ENCODE measurements at regions not wholly inside any gene's neighbourhood (a gene's known extent, or its start where the extent isn't known, plus 50 kb on each side); places are given as distances from the start of the nearest gene placed in this dataset.

DNA sequence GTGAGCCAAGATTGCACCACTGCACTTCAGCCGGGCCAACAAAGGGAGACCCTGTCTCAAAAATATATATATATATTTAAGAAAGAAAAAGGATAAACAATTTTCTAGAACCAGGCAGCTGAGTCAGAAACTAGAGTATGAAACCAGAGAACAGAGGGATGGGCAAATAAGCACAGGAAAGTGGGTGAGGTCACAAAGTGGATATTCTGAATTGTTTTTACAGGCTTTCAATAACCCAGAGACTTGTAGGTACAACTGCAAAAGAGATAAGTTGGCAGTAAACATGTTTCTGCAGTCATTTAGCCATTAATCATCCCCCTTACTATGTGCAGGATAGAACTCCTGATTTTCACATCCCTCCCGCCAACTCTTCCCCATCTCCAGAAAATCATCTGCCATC is 94.2 kb downstream of the BTG1 start:
- Histone ChIP-seq H3K27me3 (ENCODE audit: control insufficient read depth, insufficient read depth, low read length) (no peaks in the 10 kb centered on the region), H3K9me3 (ENCODE audit: control insufficient read depth, insufficient read depth, low read depth, low read length) (no peaks in the 10 kb centered on the region), H3K4me3 (ENCODE audit: low read depth in 2 of 2, low read length in 2 of 2) (no peak overlapping the region), H3K4me1 (ENCODE audit: control insufficient read depth, insufficient read depth, low read length) (no peaks in the 10 kb centered on the region), H3K36me3 (ENCODE audit: control insufficient read depth, insufficient read depth, low read length) (no peaks in the 10 kb centered on the region), H3K27ac (ENCODE audit: low read length) (no peak overlapping the region)
- ATAC-seq (no peak), DNase-seq (ENCODE audit: low read depth, low spot score) (no peak)
- in situ Hi-C loops (cut with HindIII; ENCODE audit: low pct_unique_long_range_greater_than_20kb, low sequenced_read_pairs) (no loop called here), intact Hi-C loops (cut with micrococcal nuclease; ENCODE audit: unreplicated experiment) (no loop called here)
- ChIA-PET POLR2A (no interaction called here), CTCF (no interaction called here)
- TF ChIP-seq, protein P1, sequence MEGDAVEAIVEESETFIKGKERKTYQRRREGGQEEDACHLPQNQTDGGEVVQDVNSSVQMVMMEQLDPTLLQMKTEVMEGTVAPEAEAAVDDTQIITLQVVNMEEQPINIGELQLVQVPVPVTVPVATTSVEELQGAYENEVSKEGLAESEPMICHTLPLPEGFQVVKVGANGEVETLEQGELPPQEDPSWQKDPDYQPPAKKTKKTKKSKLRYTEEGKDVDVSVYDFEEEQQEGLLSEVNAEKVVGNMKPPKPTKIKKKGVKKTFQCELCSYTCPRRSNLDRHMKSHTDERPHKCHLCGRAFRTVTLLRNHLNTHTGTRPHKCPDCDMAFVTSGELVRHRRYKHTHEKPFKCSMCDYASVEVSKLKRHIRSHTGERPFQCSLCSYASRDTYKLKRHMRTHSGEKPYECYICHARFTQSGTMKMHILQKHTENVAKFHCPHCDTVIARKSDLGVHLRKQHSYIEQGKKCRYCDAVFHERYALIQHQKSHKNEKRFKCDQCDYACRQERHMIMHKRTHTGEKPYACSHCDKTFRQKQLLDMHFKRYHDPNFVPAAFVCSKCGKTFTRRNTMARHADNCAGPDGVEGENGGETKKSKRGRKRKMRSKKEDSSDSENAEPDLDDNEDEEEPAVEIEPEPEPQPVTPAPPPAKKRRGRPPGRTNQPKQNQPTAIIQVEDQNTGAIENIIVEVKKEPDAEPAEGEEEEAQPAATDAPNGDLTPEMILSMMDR (IDR thresholded peaks at IDR 0.05), result no peak
- TF ChIP-seq REST (IDR thresholded peaks at IDR 0.05; ENCODE audit: insufficient read depth in 1 of 2, low read depth in 2 of 2, low read length in 1 of 2), result no peak
- no peak for TF ChIP-seq SIN3A (IDR thresholded peaks at IDR 0.05; ENCODE audit: borderline replicate concordance, insufficient read depth, low read depth, low read length)
- TF ChIP-seq TCF7L2 (IDR thresholded peaks at IDR 0.05; ENCODE audit: low read depth, low read length), result no peak
- TF ChIP-seq POLR2AphosphoS5 (IDR thresholded peaks at IDR 0.05; ENCODE audit: low read depth, low read length), result no peak
- BruUV-seq (replicated peaks), result no TSS peak

- POLR2A ChIA-PET, result no interaction called here
- CTCF ChIA-PET, result no interaction called here
- Histone ChIP-seq H3K27me3 (ENCODE audit: control insufficient read depth, insufficient read depth, low read length) (no peaks in the 10 kb centered on the region), H3K9me3 (ENCODE audit: control insufficient read depth, insufficient read depth, low read depth, low read length) (no peaks in the 10 kb centered on the region), H3K4me1 (ENCODE audit: control insufficient read depth, insufficient read depth, low read length) (no peaks in the 10 kb centered on the region), H3K36me3 (ENCODE audit: control insufficient read depth, insufficient read depth, low read length) (no peaks in the 10 kb centered on the region), H3K4me3 (ENCODE audit: low read depth in 2 of 2, low read length in 2 of 2) (no peak overlapping the region), H3K27ac (ENCODE audit: low read length) (no peak overlapping the region)
- intact Hi-C loops (cut with micrococcal nuclease; ENCODE audit: unreplicated experiment) (no loop called here), in situ Hi-C loops (cut with HindIII; ENCODE audit: low pct_unique_long_range_greater_than_20kb, low sequenced_read_pairs) (no loop called here)
- no TSS peak for BruUV-seq (replicated peaks)
- ATAC-seq (no peak), DNase-seq (ENCODE audit: low read depth, low spot score) (no peak)
- TF ChIP-seq TCF7L2 (IDR thresholded peaks at IDR 0.05; ENCODE audit: low read depth, low read length), result no peak
- TF ChIP-seq SIN3A (IDR thresholded peaks at IDR 0.05; ENCODE audit: borderline replicate concordance, insufficient read depth, low read depth, low read length), result no peak
- no peak for TF ChIP-seq POLR2AphosphoS5 (IDR thresholded peaks at IDR 0.05; ENCODE audit: low read depth, low read length)
- no peak for TF ChIP-seq REST (IDR thresholded peaks at IDR 0.05; ENCODE audit: insufficient read depth in 1 of 2, low read depth in 2 of 2, low read length in 1 of 2)
- TF ChIP-seq, protein P1 (IDR thresholded peaks at IDR 0.05), result no peak
Measured at GRCh38 chr12:92049403-92049802, 96.2 kb downstream of the BTG1 start.
